ENCODE measurements at regions not wholly inside any gene's neighbourhood (a gene's known extent, or its start where the extent isn't known, plus 50 kb on each side); places are given as distances from the start of the nearest gene placed in this dataset.
A peak's percentile ranks its signal among the peaks of the same experiment; 100 is the strongest.
"Not testable (repeated sequence)": the region's sequence is repeated elsewhere in the genome, so short reads cannot be mapped to it uniquely, and the experiment has no call there.

DNA sequence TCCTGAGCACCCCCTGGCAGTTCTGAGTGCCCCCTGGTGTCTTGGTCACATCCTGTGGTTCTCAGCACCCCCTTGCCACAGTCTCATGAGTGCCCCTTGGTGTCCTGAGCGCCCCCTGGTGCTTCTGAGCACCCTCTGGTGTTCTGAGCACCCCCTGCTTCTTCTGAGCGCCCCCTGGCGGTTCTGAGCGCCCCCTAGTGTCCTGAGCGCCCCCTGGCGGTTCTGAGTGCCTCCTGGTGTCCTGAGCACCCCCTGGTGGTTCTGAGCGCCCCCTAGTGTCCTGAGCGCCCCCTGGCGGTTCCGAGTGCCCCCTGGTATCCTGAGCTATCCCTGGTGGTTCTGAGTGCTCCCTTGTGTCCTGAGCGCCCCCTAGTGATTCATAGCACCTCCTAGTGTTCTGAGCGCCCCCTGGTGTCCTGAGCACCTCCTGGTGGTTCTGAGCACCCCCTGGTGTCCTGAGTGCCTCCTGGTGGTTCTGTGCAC lies 473.7 kb downstream of the TMEM121 start:
- H3K4me3 Mint-ChIP-seq; H3K27me3 Mint-ChIP-seq (ENCODE audit: low read depth); DNase-seq; POLR2A ChIA-PET; H3K36me3 Mint-ChIP-seq (ENCODE audit: low read depth); ATAC-seq: not testable (repeated sequence)
- Mint-ChIP-seq H3K9me3 (ENCODE audit: insufficient read depth) (peaks cover 15% of the 10 kb centered on the region), H3K4me1 (ENCODE audit: low read depth) (peaks cover 61% of the 10 kb centered on the region), H3K27ac (peak overlapping the region; percentile 89)
- CTCF ChIA-PET, result interaction anchor here (1.0 to 2.9 kb wide), 2 partner anchors 11 to 26 kb away, joined by 4 to 25 read pairs; no protein-coding TSS in a partner anchor

DNA sequence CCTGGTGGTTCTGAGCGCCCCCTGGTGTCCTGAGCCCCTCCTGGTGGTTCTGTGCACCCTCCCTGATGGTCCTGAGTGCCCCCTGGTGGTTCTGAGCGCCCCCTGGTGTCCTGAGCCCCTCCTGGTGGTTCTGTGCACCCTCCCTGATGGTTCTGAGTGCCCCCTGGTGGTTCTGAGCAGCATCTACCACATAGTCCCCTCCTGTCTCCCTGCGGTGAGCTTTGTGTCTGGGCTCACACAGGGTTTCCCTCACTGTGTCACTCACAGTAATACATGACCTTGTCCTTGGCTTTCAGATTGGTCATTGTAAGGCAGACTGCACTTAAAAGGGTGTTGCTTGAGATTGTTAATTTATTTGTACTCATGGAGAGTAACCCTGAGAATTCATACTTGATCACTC lies 474.9 kb downstream of the TMEM121 start:
- POLR2A ChIA-PET, result interaction anchor here (0.6 kb wide), 1 partner anchor 52 kb away, joined by 3 read pairs; no protein-coding TSS in a partner anchor
- not testable (repeated sequence) for H3K36me3 Mint-ChIP-seq (ENCODE audit: low read depth); H3K4me3 Mint-ChIP-seq; ATAC-seq; H3K27me3 Mint-ChIP-seq (ENCODE audit: low read depth)
- Mint-ChIP-seq H3K27ac (peak overlapping the region; percentile 66), H3K9me3 (ENCODE audit: insufficient read depth) (peaks cover 15% of the 10 kb centered on the region), H3K4me1 (ENCODE audit: low read depth) (peaks cover 66% of the 10 kb centered on the region)
- peak; percentile 54 for DNase-seq
- CTCF ChIA-PET, result interaction anchor here (0.6 to 2.9 kb wide), 27 partner anchors 9 to 416 kb away, joined by 3 to 25 read pairs (median 5); no protein-coding TSS in a partner anchor

DNA sequence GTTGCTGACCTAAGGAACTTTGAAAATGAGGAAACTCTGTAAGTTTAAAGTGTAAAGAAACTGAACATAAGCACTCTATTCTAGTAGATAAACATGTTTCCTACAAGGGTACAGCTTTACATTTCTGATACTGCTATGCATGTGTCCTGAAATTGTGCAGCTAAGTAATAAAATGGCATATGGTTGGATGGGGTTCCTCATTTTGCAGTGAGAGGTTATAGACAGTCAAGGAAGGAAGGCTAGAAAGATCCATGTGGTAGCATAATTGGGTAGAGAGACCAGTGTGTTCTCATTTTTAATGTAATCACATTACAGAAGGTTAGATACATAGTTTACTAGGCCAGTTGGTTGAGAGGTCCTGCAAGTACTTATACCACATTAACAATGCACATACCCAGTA lies 477.0 kb downstream of the TMEM121 start:
- Mint-ChIP-seq H3K27ac (no peak overlapping the region), H3K36me3 (ENCODE audit: low read depth) (peaks cover 8% of the 10 kb centered on the region), H3K9me3 (ENCODE audit: insufficient read depth) (peaks cover 14% of the 10 kb centered on the region), H3K27me3 (ENCODE audit: low read depth) (no peaks in the 10 kb centered on the region), H3K4me1 (ENCODE audit: low read depth) (peaks cover 63% of the 10 kb centered on the region), H3K4me3 (no peak overlapping the region)
- ATAC-seq (no peak), DNase-seq (no peak)
- POLR2A ChIA-PET, result no interaction called here
- CTCF ChIA-PET, result interaction anchor here (0.6 to 2.4 kb wide), 2 partner anchors 7 to 54 kb away, joined by 3 to 23 read pairs; no protein-coding TSS in a partner anchor

DNA sequence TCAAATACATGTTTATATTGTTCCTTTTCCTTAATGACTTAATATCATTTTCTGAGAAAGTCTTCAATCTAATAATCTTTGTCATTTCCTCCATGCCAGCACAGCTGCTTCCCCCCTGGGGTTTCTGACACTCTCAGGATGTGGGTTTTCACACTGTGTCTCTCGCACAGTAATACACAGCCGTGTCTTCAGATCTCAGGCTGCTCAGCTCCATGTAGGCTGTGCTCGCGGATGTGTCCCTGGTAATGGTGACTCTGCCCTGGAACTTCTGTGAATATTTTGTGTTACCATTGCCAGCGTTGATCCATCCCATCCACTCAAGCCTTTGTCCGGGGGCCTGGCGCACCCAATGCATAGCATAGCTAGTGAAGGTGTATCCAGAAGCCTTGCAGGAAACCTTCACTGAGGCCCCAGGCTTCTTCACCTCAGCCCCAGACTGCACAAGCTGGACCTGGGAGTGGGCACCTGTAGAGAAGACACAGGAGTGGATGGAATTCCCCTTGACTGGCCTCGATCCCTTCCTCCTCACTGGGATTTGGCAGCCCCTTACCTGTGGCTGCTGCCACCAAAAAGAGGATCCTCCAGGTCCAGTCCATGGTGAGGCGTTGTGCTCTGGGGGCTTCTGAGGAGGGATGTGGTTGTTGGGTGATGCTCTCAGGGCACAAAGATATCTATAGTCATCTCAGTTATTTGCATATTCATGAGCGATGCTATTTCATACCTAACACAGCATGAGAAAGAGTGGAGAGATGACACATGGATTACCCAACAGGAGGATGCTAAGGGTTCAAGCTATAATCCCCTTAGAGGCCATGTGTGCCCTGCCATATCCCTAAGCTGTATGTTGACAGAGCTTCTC lies 478.8 kb downstream of the TMEM121 start:
- Mint-ChIP-seq H3K27ac (peak overlapping the region; percentile 98), H3K4me3 (peak overlapping the region; percentile 70), H3K4me1 (ENCODE audit: low read depth) (peaks cover 49% of the 10 kb centered on the region)
- ATAC-seq (peak; percentile 82), DNase-seq (peak; percentile 87)
- H3K36me3 Mint-ChIP-seq (ENCODE audit: low read depth); H3K27me3 Mint-ChIP-seq (ENCODE audit: low read depth); H3K9me3 Mint-ChIP-seq (ENCODE audit: insufficient read depth): not testable (repeated sequence)
- CTCF ChIA-PET, result interaction anchor here (0.6 to 1.8 kb wide), 16 partner anchors 9 to 525 kb away, joined by 3 to 7 read pairs (median 5); no protein-coding TSS in a partner anchor
- POLR2A ChIA-PET, result interaction anchor here (1.3 kb wide), 1 partner anchor 20 kb away, joined by 5 read pairs; no protein-coding TSS in a partner anchor

DNA sequence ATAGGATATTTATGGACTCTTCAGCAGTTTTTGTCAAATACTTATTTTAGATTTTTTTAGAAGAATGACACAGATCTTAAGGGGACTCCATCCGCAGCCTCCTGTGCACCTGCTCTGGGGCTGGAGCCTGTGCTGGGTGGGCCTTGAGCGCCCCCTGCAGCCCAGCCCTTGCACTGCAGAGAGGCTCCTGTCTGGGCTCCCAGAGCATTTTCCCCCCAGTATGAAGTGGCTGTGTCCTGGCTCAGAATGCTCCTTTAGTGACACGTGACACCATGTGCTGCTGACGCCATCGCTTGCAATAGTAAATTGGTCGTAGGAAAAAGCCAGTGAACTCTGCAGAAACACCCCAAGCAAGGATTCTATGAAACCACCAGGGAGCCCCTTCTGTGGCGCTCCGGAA lies 479.7 kb downstream of the TMEM121 start:
- Mint-ChIP-seq H3K27ac (peak overlapping the region; percentile 85), H3K4me3 (peak overlapping the region; percentile 56), H3K4me1 (ENCODE audit: low read depth) (peaks cover 56% of the 10 kb centered on the region)
- H3K27me3 Mint-ChIP-seq (ENCODE audit: low read depth); POLR2A ChIA-PET; H3K36me3 Mint-ChIP-seq (ENCODE audit: low read depth); H3K9me3 Mint-ChIP-seq (ENCODE audit: insufficient read depth): not testable (repeated sequence)
- DNase-seq (peak; percentile 75), ATAC-seq (peak; percentile 43)
- CTCF ChIA-PET, result interaction anchor here (0.7 to 1.8 kb wide), 11 partner anchors 10 to 146 kb away, joined by 3 to 7 read pairs (median 5); no protein-coding TSS in a partner anchor

DNA sequence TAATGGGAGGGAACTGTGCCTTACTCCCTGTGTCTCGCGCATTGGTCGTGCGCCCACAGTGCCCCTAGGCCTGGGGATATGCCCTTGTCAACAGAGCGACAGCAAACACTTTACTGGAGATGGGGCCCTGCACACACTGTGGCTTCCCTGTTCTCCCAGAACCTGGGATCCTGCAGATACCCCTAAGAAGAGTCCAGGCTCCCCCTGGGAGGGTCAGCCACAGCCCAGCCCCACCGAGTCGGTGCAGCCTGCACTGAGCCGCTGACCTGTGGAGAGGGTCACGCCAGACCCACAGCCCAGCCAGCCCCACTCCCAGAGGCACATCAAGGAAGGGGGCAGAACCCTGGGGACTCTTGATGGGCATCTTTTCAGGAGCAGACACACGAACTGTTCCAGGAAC lies 480.3 kb downstream of the TMEM121 start:
- H3K4me3 Mint-ChIP-seq, result not testable (repeated sequence)

DNA sequence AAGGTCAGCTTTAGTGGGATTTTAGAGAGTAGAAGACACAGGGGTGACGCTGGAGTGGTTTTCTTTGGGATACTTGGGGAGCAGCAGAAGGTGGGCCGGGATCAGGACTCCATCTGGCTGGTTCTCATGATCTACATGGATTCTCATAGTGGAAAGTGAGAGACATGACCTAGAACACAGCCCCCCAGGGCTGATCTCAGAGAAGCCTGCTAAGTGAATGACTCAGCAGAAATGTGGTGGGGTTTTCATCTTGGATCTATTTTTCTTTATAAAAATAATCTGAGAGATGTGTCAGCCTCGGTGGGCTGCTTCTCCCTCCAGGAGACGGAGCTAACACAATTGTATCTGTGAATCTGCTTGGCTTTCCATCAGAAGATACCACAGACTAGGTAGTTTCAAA lies 484.4 kb downstream of the TMEM121 start:
- ChIA-PET CTCF (interaction anchor here (1.3 to 4.2 kb wide), 8 partner anchors 9 to 363 kb away, joined by 3 to 24 read pairs (median 10); no protein-coding TSS in a partner anchor), POLR2A (no interaction called here)
- no peaks in the 10 kb centered on the region for H3K36me3 Mint-ChIP-seq (ENCODE audit: low read depth)
- H3K4me1 Mint-ChIP-seq (ENCODE audit: low read depth), result peaks cover 49% of the 10 kb centered on the region
- H3K9me3 Mint-ChIP-seq (ENCODE audit: insufficient read depth), result no peaks in the 10 kb centered on the region
- H3K27me3 Mint-ChIP-seq (ENCODE audit: low read depth), result peaks cover 6% of the 10 kb centered on the region
- no peak overlapping the region for H3K27ac Mint-ChIP-seq
- DNase-seq (no peak), ATAC-seq (no peak)
- H3K4me3 Mint-ChIP-seq, result no peak overlapping the region

More for the DNA sequence above, 480.3 kb downstream of the TMEM121 start:
- CTCF ChIA-PET, result interaction anchor here (0.7 to 1.8 kb wide), 6 partner anchors 8 to 147 kb away, joined by 3 to 6 read pairs (median 5); no protein-coding TSS in a partner anchor
- ATAC-seq; H3K36me3 Mint-ChIP-seq (ENCODE audit: low read depth); POLR2A ChIA-PET; H3K27ac Mint-ChIP-seq; H3K27me3 Mint-ChIP-seq (ENCODE audit: low read depth); DNase-seq; H3K9me3 Mint-ChIP-seq (ENCODE audit: insufficient read depth): not testable (repeated sequence)
- H3K4me1 Mint-ChIP-seq (ENCODE audit: low read depth), result peaks cover 58% of the 10 kb centered on the region

DNA sequence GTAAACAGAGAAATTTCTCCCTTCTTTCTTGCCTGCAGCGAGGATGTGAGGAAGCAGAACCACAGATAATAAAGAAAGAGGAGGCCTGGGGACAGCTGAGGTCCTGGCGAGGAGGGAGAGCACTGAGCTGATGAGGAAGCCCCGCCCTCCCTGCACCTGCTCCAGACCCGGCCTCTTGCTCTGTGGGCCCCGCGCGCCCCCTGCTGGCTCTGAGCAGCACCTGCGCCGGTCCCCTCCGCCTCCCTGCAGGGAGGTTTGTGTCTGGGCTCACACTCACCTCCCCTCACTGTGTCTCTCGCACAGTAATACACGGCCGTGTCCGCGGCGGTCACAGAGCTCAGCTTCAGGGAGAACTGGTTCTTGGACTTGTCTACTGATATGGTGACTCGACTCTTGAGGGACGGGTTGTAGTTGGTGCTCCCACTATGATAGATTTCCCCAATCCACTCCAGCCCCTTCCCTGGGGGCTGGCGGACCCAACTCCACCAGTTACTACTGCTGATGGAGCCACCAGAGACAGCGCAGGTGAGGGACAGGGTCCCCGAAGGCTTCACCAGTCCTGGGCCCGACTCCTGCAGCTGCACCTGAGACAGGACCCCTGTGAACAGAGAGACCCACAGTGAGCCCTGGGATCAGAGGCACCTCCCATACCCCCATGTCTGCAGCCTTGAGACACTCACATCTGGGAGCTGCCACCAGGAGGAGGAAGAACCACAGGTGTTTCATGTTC lies 485.4 kb downstream of the TMEM121 start:
- POLR2A ChIA-PET; H3K27ac Mint-ChIP-seq; H3K27me3 Mint-ChIP-seq (ENCODE audit: low read depth); H3K36me3 Mint-ChIP-seq (ENCODE audit: low read depth); H3K4me3 Mint-ChIP-seq; H3K9me3 Mint-ChIP-seq (ENCODE audit: insufficient read depth): not testable (repeated sequence)
- peak; percentile 58 for ATAC-seq
- DNase-seq, result peak; percentile 91
- CTCF ChIA-PET, result interaction anchor here (0.6 to 4.2 kb wide), 23 partner anchors 10 to 410 kb away, joined by 3 to 24 read pairs (median 4); no protein-coding TSS in a partner anchor
- peaks cover 41% of the 10 kb centered on the region for H3K4me1 Mint-ChIP-seq (ENCODE audit: low read depth)

DNA sequence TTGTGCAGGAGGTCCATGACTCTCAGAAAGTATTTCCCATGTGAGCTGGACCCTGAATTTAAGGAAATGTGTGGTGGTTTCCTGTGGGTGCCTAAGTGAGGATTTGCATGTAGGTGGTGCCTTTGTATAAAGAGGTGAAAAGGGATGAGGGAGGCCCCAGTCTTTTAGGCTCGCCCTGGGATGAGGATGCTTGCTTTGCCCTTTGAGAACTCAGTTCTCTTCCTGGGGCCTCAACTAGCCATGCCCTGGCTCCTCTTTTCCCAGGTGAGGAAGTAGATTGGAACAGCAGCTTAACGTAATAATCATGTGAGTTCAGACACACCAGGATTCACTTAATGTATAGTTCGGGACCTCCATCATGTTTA lies 486.0 kb downstream of the TMEM121 start:
- H3K4me3 Mint-ChIP-seq; H3K9me3 Mint-ChIP-seq (ENCODE audit: insufficient read depth); DNase-seq; ATAC-seq; H3K27me3 Mint-ChIP-seq (ENCODE audit: low read depth); POLR2A ChIA-PET; H3K27ac Mint-ChIP-seq; H3K36me3 Mint-ChIP-seq (ENCODE audit: low read depth): not testable (repeated sequence)
- peaks cover 41% of the 10 kb centered on the region for H3K4me1 Mint-ChIP-seq (ENCODE audit: low read depth)
- CTCF ChIA-PET, result interaction anchor here (0.6 to 4.2 kb wide), 14 partner anchors 10 to 407 kb away, joined by 3 to 24 read pairs (median 6); no protein-coding TSS in a partner anchor

DNA sequence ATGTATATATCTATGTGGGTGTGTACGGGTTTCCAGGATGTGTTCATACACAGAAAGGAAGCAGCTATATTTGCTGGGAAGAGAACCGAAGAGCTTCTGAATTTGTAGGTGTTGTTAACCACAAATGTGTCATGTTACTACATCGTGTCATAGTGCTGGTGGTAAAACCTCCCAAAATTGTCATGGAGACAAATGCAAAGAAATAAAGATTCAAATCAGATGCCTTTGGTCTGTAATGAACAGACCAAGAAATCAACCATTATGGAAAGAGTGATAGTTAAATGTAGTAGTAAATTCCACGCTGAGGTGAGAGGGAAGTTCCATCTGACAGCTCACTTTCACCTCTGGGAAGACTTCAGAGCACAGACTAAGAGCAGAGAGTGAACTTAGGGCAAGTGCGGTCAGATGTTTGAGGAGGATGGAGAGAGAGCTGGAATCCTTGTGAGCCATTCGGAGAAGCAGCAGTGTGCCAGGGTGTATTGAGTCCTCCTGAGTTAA lies 487.5 kb downstream of the TMEM121 start:
- ChIA-PET CTCF (interaction anchor here (0.5 to 4.2 kb wide), 11 partner anchors 8 to 39 kb away, joined by 3 to 24 read pairs (median 5); no protein-coding TSS in a partner anchor), POLR2A (no interaction called here)

DNA sequence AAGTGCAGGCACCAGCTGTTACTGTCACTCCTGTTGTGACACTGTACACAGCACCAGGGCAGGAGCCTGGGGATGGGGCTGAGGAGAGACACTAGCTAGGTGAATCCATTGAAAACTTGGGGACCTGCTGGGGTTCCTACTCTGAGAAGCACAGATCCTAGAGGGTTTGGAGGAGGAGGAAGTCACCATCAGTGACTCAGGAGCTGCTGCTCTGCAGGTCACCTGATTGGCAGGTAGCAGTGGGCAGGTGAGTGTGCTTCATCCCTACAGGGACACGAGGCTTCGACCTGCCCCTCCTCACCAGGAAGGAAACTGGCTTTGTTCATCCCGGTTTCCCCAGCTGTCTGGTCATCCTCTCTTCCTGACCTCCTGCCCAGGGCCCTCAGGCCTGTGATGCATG lies 491.6 kb downstream of the TMEM121 start:
- H3K27ac Mint-ChIP-seq; H3K4me3 Mint-ChIP-seq; H3K9me3 Mint-ChIP-seq (ENCODE audit: insufficient read depth); DNase-seq; ATAC-seq; H3K36me3 Mint-ChIP-seq (ENCODE audit: low read depth); POLR2A ChIA-PET: not testable (repeated sequence)
- Mint-ChIP-seq H3K4me1 (ENCODE audit: low read depth) (peaks cover 19% of the 10 kb centered on the region), H3K27me3 (ENCODE audit: low read depth) (peaks cover 21% of the 10 kb centered on the region)
- CTCF ChIA-PET, result interaction anchor here (0.7 to 1.3 kb wide), 2 partner anchors 9 to 44 kb away, joined by 3 read pairs; no protein-coding TSS in a partner anchor

More for the DNA sequence above, 487.5 kb downstream of the TMEM121 start:
- H3K27ac Mint-ChIP-seq, result no peak overlapping the region
- no peaks in the 10 kb centered on the region for H3K36me3 Mint-ChIP-seq (ENCODE audit: low read depth)
- no peak for DNase-seq
- no peaks in the 10 kb centered on the region for H3K9me3 Mint-ChIP-seq (ENCODE audit: insufficient read depth)
- ATAC-seq, result peak; percentile 70
- H3K4me3 Mint-ChIP-seq, result no peak overlapping the region
- peaks cover 8% of the 10 kb centered on the region for H3K27me3 Mint-ChIP-seq (ENCODE audit: low read depth)
- peaks cover 37% of the 10 kb centered on the region for H3K4me1 Mint-ChIP-seq (ENCODE audit: low read depth)

Measured in activated CD8-positive, alpha-beta T cell treated with anti-CD3 and anti-CD28 coated beads, Interleukin-2, amount 10 ng/mL, durations not matched to agents 7 days and 5 days (primary cell).